Caco-2 (cell line): ENCODE measurements at regions not wholly inside any gene's neighbourhood (a gene's known extent, or its start where the extent isn't known, plus 50 kb on each side); places are given as distances from the start of the nearest gene placed in this dataset.

Experiments used
- BruUV-seq: library from RNA; stranded (reverse); fragments of 400-500 nt; replicated peaks from 2 replicates; lab custom pipeline; 2021; lab: Mats Ljungman, UMichigan
- CTCF ChIA-PET: fragments of 300-600 bp; sonication (Branson Sonifier 250); formaldehyde crosslinking; loops from one replicate; lab custom pipeline; 2022; ENCODE audit warnings: antibody characterized with exemption; lab: Charles Lee
- POLR2A ChIA-PET: fragments of 300-600 bp; sonication (Branson Sonifier 250); formaldehyde crosslinking; loops from one replicate; lab custom pipeline; 2022; ENCODE audit warnings: antibody characterized with exemption; lab: Charles Lee
- DNase-seq, 2 experiments: peaks; one replicate each; pipeline versions ENCODE4 v3.0.0 to v3.0.0-alpha.2; 2020 to 2022
- H3K27me3 ChIP-seq: replicated peaks from 2 replicates; pipeline ENCODE4 v1.6.0; 2011; ENCODE audit warnings: low read length; ENCODE audit not compliant: control insufficient read depth, insufficient read depth
- H3K36me3 ChIP-seq: 2 replicates; pipeline ENCODE4 v1.5.1; 2011; ENCODE audit warnings: low read length; ENCODE audit not compliant: control insufficient read depth, insufficient read depth
- H3K4me1 ChIP-seq: fragments of 250-450 bp; sonication (Bioruptor Pico); 2 replicates; pipeline ENCODE4 v1.5.1; 2020; ENCODE audit warnings: mild to moderate bottlenecking
- H3K4me3 ChIP-seq: 2 replicates; pipeline ENCODE4 v1.5.1; 2011; ENCODE audit warnings: low read depth, mild to moderate bottlenecking, control low read depth, low read length
- H3K9me3 ChIP-seq: fragments of 250-450 bp; sonication (Bioruptor Pico); 2 replicates; pipeline ENCODE4 v1.5.1; 2020; ENCODE audit warnings: mild to moderate bottlenecking, moderate library complexity
- H3K27ac Mint-ChIP-seq: one replicate; pipeline ENCODE4 v1.8.0; 2022; ENCODE audit warnings: mixed read lengths; ENCODE audit not compliant: unreplicated experiment
- H3K27me3 Mint-ChIP-seq: one replicate; pipeline ENCODE4 v1.8.0; 2022; ENCODE audit warnings: mixed read lengths; ENCODE audit not compliant: insufficient read depth, unreplicated experiment
- H3K36me3 Mint-ChIP-seq: one replicate; pipeline ENCODE4 v1.8.0; 2022; ENCODE audit warnings: mild to moderate bottlenecking, mixed read lengths; ENCODE audit not compliant: insufficient read depth, unreplicated experiment
- H3K4me1 Mint-ChIP-seq: one replicate; pipeline ENCODE4 v1.8.0; 2022; ENCODE audit warnings: low read depth, mixed read lengths; ENCODE audit not compliant: unreplicated experiment
- H3K4me3 Mint-ChIP-seq: one replicate; pipeline ENCODE4 v1.8.0; 2022; ENCODE audit warnings: mild to moderate bottlenecking, moderate library complexity, mixed read lengths; ENCODE audit not compliant: unreplicated experiment
- H3K9me3 Mint-ChIP-seq: one replicate; pipeline ENCODE4 v1.8.0; 2022; ENCODE audit warnings: mixed read lengths; ENCODE audit not compliant: unreplicated experiment
- intact Hi-C: fragments of 100-400 bp; cut with micrococcal nuclease; formaldehyde crosslinking; loops from one replicate; pipeline ENCODE4 v1.10.0; 2022; ENCODE audit not compliant: unreplicated experiment
- TF ChIP-seq, protein P1 (sequence below), 2 experiments: fragments of 200-600 bp in 1 of 2; IDR thresholded peaks; 1 replicate in 1 of 2; 2 replicates in 1 of 2; pipeline versions ENCODE4 v1.5.1 to v1.8.0; 2011 to 2022; ENCODE audit warnings: antibody characterized with exemption in 1 of 2, control low read depth in 1 of 2, inconsistent platforms in 1 of 2, low read depth in 1 of 2, low read length in 1 of 2, mild to moderate bottlenecking in 1 of 2, moderate library complexity in 1 of 2; ENCODE audit not compliant: insufficient read depth in 1 of 2, severe bottlenecking in 1 of 2, unreplicated experiment in 1 of 2

DNA sequence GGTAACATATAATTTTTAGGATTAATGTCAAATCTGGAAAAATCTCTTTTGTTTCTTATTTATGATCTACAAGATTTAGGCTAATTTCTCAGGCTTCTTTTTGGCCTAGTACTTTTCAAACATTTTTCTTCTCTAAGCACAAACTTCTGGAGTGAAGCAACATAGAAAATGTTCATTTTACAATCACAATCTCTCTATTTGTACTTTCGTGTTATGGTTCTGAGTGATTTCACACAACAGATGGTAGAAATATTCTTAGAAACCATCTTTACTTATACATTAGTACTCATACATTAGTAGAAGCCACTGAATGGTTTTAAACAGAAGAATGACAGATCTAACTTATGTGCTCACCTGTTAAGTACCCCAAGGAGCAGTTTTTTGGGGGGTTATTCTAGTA lies 106.3 kb upstream of the ANO3 start:
- TF ChIP-seq, protein P1, sequence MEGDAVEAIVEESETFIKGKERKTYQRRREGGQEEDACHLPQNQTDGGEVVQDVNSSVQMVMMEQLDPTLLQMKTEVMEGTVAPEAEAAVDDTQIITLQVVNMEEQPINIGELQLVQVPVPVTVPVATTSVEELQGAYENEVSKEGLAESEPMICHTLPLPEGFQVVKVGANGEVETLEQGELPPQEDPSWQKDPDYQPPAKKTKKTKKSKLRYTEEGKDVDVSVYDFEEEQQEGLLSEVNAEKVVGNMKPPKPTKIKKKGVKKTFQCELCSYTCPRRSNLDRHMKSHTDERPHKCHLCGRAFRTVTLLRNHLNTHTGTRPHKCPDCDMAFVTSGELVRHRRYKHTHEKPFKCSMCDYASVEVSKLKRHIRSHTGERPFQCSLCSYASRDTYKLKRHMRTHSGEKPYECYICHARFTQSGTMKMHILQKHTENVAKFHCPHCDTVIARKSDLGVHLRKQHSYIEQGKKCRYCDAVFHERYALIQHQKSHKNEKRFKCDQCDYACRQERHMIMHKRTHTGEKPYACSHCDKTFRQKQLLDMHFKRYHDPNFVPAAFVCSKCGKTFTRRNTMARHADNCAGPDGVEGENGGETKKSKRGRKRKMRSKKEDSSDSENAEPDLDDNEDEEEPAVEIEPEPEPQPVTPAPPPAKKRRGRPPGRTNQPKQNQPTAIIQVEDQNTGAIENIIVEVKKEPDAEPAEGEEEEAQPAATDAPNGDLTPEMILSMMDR (IDR thresholded peaks at IDR 0.05; ENCODE audit: insufficient read depth in 1 of 2, low read depth in 1 of 2, low read length in 1 of 2, severe bottlenecking in 1 of 2, unreplicated experiment in 1 of 2) = no peak
- no peaks in the 10 kb centered on the region for H3K4me1 Mint-ChIP-seq

DNA sequence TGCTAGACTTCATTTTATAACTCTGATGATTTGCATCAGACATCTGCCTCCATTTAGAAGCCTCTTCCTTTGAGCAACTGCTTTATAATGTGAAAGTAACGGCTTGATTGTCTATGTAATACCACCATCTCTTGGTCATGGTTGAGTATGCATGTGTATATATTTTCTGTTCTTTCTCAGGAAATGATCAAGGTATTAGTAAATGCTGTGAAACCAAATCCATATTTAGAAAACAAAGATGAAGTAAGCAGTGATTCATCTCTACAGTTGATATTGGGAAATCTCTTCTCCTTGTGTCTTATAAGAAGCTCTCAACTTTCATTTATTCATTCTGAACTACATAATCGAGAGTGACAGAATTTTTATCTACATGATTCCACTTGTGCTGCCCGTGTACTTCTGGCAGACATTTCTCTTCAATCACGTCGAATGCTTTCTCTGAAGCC lies 104.6 kb upstream of the ANO3 start:
- Mint-ChIP-seq H3K4me3 (no peak overlapping the region), H3K36me3 (no peaks in the 10 kb centered on the region), H3K9me3 (no peaks in the 10 kb centered on the region), H3K27me3 (peaks cover 2% of the 10 kb centered on the region), H3K27ac (no peak overlapping the region), H3K4me1 (no peaks in the 10 kb centered on the region)
- Histone ChIP-seq H3K4me3 (no peak overlapping the region), H3K27me3 (no peaks in the 10 kb centered on the region), H3K36me3 (no peaks in the 10 kb centered on the region), H3K9me3 (no peaks in the 10 kb centered on the region), H3K4me1 (no peaks in the 10 kb centered on the region)
- ChIA-PET CTCF (interaction anchor here (1.1 to 1.3 kb wide), 2 partner anchors 245 to 246 kb away, joined by 4 to 12 read pairs; no protein-coding TSS in a partner anchor), POLR2A (no interaction called here)
- no TSS peak for BruUV-seq
- intact Hi-C loops = loop anchor here (1.0 kb wide), 3 partner anchors 92 to 245 kb away; no protein-coding TSS in a partner anchor
- DNase-seq = peak in 1 of 2 experiments; percentile 31
- TF ChIP-seq, protein P1 (IDR thresholded peaks at IDR 0.05; ENCODE audit: insufficient read depth in 1 of 2, low read depth in 1 of 2, low read length in 1 of 2, severe bottlenecking in 1 of 2, unreplicated experiment in 1 of 2) = peak; percentile 22 to 38

More for the DNA sequence above, 106.3 kb upstream of the ANO3 start:
- Mint-ChIP-seq H3K27ac (no peak overlapping the region), H3K27me3 (peaks cover 2% of the 10 kb centered on the region), H3K4me3 (no peak overlapping the region), H3K36me3 (no peaks in the 10 kb centered on the region), H3K9me3 (no peaks in the 10 kb centered on the region)
- DNase-seq = no peak
- no TSS peak for BruUV-seq
- intact Hi-C loops = no loop called here
- Histone ChIP-seq H3K27me3 (no peaks in the 10 kb centered on the region), H3K36me3 (no peaks in the 10 kb centered on the region), H3K9me3 (no peaks in the 10 kb centered on the region), H3K4me1 (no peaks in the 10 kb centered on the region), H3K4me3 (no peak overlapping the region)
- POLR2A ChIA-PET = no interaction called here
- CTCF ChIA-PET = no interaction called here

DNA sequence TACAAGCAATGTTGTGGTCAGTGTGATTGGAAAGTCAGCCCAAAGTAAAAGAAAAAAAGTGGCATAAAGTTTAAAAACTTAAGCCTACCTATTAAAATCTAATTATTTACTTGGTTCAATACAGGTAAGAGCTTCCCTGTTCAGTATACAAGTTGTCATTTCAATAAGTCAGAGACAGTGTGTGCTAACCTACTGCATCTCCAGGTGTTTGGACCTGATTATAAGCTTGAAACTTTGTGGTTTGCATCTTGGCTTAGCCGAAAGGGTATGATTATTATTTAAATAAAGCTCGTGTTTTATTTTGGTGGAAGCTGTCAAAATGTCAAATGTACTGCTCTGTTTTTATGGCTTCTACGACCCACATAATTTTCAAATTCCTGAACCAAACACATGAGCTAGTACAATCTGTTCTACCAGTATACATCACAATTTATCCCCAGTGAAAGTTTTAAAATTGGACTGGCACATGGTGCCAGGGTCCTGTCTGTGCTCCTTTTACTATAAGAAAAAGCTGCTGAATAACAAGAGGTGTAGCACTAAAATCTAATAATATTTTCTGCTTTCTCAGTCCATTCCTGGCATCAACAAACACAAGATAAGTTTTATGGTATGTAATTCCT lies 103.9 kb upstream of the ANO3 start:
- peaks cover 2% of the 10 kb centered on the region for H3K27me3 Mint-ChIP-seq
- H3K27ac Mint-ChIP-seq = no peak overlapping the region
- no peak for DNase-seq
- CTCF ChIA-PET = interaction anchor here (1.1 to 1.3 kb wide), 2 partner anchors 246 to 247 kb away, joined by 4 to 12 read pairs; no protein-coding TSS in a partner anchor
- no peaks in the 10 kb centered on the region for H3K4me1 ChIP-seq
- no peaks in the 10 kb centered on the region for H3K36me3 ChIP-seq
- H3K27me3 ChIP-seq = no peaks in the 10 kb centered on the region
- no TSS peak for BruUV-seq
- POLR2A ChIA-PET = no interaction called here
- no peaks in the 10 kb centered on the region for H3K4me1 Mint-ChIP-seq
- intact Hi-C loops = loop anchor here (1.0 kb wide), 3 partner anchors 93 to 246 kb away; no protein-coding TSS in a partner anchor
- H3K9me3 ChIP-seq = no peaks in the 10 kb centered on the region
- H3K9me3 Mint-ChIP-seq = no peaks in the 10 kb centered on the region
- TF ChIP-seq, protein P1 (IDR thresholded peaks at IDR 0.05; ENCODE audit: insufficient read depth in 1 of 2, low read depth in 1 of 2, low read length in 1 of 2, severe bottlenecking in 1 of 2, unreplicated experiment in 1 of 2) = no peak
- no peak overlapping the region for H3K4me3 Mint-ChIP-seq
- H3K36me3 Mint-ChIP-seq = no peaks in the 10 kb centered on the region
- H3K4me3 ChIP-seq = no peak overlapping the region
